HL-60 (cell line): ENCODE measurements at regions not wholly inside any gene's neighbourhood (a gene's known extent, or its start where the extent isn't known, plus 50 kb on each side); places are given as distances from the start of the nearest gene placed in this dataset.

ENCODE experiments used
- GABPA ChIP-seq: IDR thresholded peaks from 2 replicates; pipeline ENCODE4 v1.6.1; 2012; ENCODE audit warnings: low read depth
- POLR2AphosphoS5 ChIP-seq: IDR thresholded peaks from 2 replicates; pipeline ENCODE4 v1.6.1; 2012; ENCODE audit warnings: low read depth
- SPI1 ChIP-seq: IDR thresholded peaks from 2 replicates; pipeline ENCODE4 v1.6.1; 2012; ENCODE audit warnings: low read depth, mild to moderate bottlenecking, borderline replicate concordance
- TF ChIP-seq, protein P1 (sequence below): IDR thresholded peaks from one replicate; pipeline ENCODE4 v1.5.1; 2011; ENCODE audit warnings: low read length, control low read depth, inconsistent platforms; ENCODE audit not compliant: insufficient read depth
- TF ChIP-seq, protein P2 (sequence below): IDR thresholded peaks from 2 replicates; pipeline ENCODE4 v1.6.1; 2012; ENCODE audit warnings: low read depth; ENCODE audit not compliant: insufficient replicate concordance

DNA sequence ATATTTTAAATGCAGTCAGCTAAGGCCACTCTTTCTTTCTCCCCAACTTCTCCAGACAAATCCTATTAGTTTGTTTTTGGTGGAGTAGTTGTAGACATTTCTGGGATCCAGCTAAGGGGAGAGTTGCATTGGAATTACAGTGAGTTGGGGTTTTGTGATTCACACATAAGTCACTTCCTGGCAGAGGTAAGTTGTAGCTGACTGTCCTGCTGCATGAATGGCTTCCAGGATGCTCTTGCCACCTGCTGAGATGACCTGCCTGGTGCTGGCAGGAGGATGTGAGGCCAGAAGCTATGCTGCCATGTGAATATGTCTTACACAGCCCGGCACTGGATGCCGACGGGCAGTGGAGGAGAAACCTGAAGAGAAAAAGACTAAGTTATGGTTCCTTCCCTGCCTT, 243.7 kb downstream of the TDRD15 start:
- TF ChIP-seq, protein P1, sequence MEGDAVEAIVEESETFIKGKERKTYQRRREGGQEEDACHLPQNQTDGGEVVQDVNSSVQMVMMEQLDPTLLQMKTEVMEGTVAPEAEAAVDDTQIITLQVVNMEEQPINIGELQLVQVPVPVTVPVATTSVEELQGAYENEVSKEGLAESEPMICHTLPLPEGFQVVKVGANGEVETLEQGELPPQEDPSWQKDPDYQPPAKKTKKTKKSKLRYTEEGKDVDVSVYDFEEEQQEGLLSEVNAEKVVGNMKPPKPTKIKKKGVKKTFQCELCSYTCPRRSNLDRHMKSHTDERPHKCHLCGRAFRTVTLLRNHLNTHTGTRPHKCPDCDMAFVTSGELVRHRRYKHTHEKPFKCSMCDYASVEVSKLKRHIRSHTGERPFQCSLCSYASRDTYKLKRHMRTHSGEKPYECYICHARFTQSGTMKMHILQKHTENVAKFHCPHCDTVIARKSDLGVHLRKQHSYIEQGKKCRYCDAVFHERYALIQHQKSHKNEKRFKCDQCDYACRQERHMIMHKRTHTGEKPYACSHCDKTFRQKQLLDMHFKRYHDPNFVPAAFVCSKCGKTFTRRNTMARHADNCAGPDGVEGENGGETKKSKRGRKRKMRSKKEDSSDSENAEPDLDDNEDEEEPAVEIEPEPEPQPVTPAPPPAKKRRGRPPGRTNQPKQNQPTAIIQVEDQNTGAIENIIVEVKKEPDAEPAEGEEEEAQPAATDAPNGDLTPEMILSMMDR, result no peak
- TF ChIP-seq, protein P2, sequence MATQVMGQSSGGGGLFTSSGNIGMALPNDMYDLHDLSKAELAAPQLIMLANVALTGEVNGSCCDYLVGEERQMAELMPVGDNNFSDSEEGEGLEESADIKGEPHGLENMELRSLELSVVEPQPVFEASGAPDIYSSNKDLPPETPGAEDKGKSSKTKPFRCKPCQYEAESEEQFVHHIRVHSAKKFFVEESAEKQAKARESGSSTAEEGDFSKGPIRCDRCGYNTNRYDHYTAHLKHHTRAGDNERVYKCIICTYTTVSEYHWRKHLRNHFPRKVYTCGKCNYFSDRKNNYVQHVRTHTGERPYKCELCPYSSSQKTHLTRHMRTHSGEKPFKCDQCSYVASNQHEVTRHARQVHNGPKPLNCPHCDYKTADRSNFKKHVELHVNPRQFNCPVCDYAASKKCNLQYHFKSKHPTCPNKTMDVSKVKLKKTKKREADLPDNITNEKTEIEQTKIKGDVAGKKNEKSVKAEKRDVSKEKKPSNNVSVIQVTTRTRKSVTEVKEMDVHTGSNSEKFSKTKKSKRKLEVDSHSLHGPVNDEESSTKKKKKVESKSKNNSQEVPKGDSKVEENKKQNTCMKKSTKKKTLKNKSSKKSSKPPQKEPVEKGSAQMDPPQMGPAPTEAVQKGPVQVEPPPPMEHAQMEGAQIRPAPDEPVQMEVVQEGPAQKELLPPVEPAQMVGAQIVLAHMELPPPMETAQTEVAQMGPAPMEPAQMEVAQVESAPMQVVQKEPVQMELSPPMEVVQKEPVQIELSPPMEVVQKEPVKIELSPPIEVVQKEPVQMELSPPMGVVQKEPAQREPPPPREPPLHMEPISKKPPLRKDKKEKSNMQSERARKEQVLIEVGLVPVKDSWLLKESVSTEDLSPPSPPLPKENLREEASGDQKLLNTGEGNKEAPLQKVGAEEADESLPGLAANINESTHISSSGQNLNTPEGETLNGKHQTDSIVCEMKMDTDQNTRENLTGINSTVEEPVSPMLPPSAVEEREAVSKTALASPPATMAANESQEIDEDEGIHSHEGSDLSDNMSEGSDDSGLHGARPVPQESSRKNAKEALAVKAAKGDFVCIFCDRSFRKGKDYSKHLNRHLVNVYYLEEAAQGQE, result no peak
- TF ChIP-seq POLR2AphosphoS5 (no peak), GABPA (no peak), SPI1 (no peak)
